GM21528 (cell line): ENCODE measurements at regions not wholly inside any gene's neighbourhood (a gene's known extent, or its start where the extent isn't known, plus 50 kb on each side); places are given as distances from the start of the nearest gene placed in this dataset.
"Not testable (repeated sequence)": the region's sequence is repeated elsewhere in the genome, so short reads cannot be mapped to it uniquely, and the experiment has no call there.

Experiments
- ATAC-seq: cut with Tn5 transposase; IDR thresholded peaks from one replicate; pipeline ENCODE4 v1.9.1; 2021; ENCODE audit warnings: mild to moderate bottlenecking, moderate library complexity; ENCODE audit not compliant: unreplicated experiment, low FRiP score

- ATAC-seq = no peak
These were observed 750.6 kb upstream of the ADGRB3 start for GRCh38 chr6:67884442-67884841.

- no peak for ATAC-seq
These were observed 751.3 kb upstream of the ADGRB3 start for GRCh38 chr6:67883500-67884366.

- no peak for ATAC-seq
These were observed 752.4 kb upstream of the ADGRB3 start for GRCh38 chr6:67882436-67883311.

GRCh38 chr6:67881706-67882065, 753.4 kb upstream of the ADGRB3 start:
- ATAC-seq = no peak

- ATAC-seq = no peak
These were observed 754.0 kb upstream of the ADGRB3 start for GRCh38 chr6:67880939-67881705.

- ATAC-seq = not testable (repeated sequence)
These were observed 754.7 kb upstream of the ADGRB3 start for GRCh38 chr6:67880343-67880742.

GRCh38 chr6:67879928-67880327, 755.2 kb upstream of the ADGRB3 start:
- not testable (repeated sequence) for ATAC-seq

- not testable (repeated sequence) for ATAC-seq
These were observed 755.8 kb upstream of the ADGRB3 start for GRCh38 chr6:67879105-67879904.

- not testable (repeated sequence) for ATAC-seq
These were observed 756.9 kb upstream of the ADGRB3 start for GRCh38 chr6:67878216-67878615.

- ATAC-seq = no peak
These were observed 757.8 kb upstream of the ADGRB3 start for GRCh38 chr6:67877288-67877687.

- no peak for ATAC-seq
These were observed 759.2 kb upstream of the ADGRB3 start for GRCh38 chr6:67875877-67876383.

- ATAC-seq = no peak
These were observed 764.8 kb upstream of the ADGRB3 start for GRCh38 chr6:67870321-67870720.

GRCh38 chr6:67863346-67863745, 771.7 kb upstream of the ADGRB3 start:
- no peak for ATAC-seq

- no peak for ATAC-seq
These were observed 781.0 kb upstream of the ADGRB3 start for GRCh38 chr6:67854098-67854497.

- ATAC-seq = no peak
These were observed 795.3 kb upstream of the ADGRB3 start for GRCh38 chr6:67839818-67840217.

- no peak for ATAC-seq
These were observed 809.7 kb upstream of the ADGRB3 start for GRCh38 chr6:67825201-67825895.

- ATAC-seq = no peak
These were observed 816.8 kb upstream of the ADGRB3 start for GRCh38 chr6:67818322-67818721.

GRCh38 chr6:67815623-67816022, 819.5 kb upstream of the ADGRB3 start:
- ATAC-seq = no peak

GRCh38 chr6:67814262-67814661, 820.8 kb upstream of the ADGRB3 start:
- ATAC-seq = no peak
